ENCODE measurements at regions not wholly inside any gene's neighbourhood (a gene's known extent, or its start where the extent isn't known, plus 50 kb on each side); places are given as distances from the start of the nearest gene placed in this dataset.

GRCh38 chr11:127622686-127623085, 622.1 kb upstream of the KIRREL3 start:
- no peak for DNase-seq

- DNase-seq: no peak
Measured at GRCh38 chr11:127620671-127621070, 620.1 kb upstream of the KIRREL3 start.

GRCh38 chr11:127619946-127620345, 619.4 kb upstream of the KIRREL3 start:
- DNase-seq: no peak

- DNase-seq: no peak
Measured at GRCh38 chr11:127618721-127619120, 618.2 kb upstream of the KIRREL3 start.

- no peak for DNase-seq
Measured at GRCh38 chr11:127616158-127616557, 615.6 kb upstream of the KIRREL3 start.

GRCh38 chr11:127612607-127613006, 612.0 kb upstream of the KIRREL3 start:
- no peak for DNase-seq

GRCh38 chr11:127609025-127609773, 608.6 kb upstream of the KIRREL3 start:
- no peak for DNase-seq

- DNase-seq: no peak
Measured at GRCh38 chr11:127607487-127608085, 607.0 kb upstream of the KIRREL3 start.

GRCh38 chr11:127601578-127601977, 601.0 kb upstream of the KIRREL3 start:
- no peak for DNase-seq

- no peak for DNase-seq
Measured at GRCh38 chr11:127600674-127601073, 600.1 kb upstream of the KIRREL3 start.

- no peak for DNase-seq
Measured at GRCh38 chr11:127598476-127598875, 597.9 kb upstream of the KIRREL3 start.

GRCh38 chr11:127596433-127596832, 595.9 kb upstream of the KIRREL3 start:
- no peak for DNase-seq

GRCh38 chr11:127592371-127592770, 591.8 kb upstream of the KIRREL3 start:
- no peak for DNase-seq

GRCh38 chr11:127590314-127590713, 589.7 kb upstream of the KIRREL3 start:
- DNase-seq: no peak

GRCh38 chr11:127588431-127588830, 587.9 kb upstream of the KIRREL3 start:
- DNase-seq: no peak

GRCh38 chr11:127587511-127587910, 586.9 kb upstream of the KIRREL3 start:
- DNase-seq: no peak

GRCh38 chr11:127576210-127576609, 575.6 kb upstream of the KIRREL3 start:
- no peak for DNase-seq

GRCh38 chr11:127574478-127574877, 573.9 kb upstream of the KIRREL3 start:
- DNase-seq: no peak

GRCh38 chr11:127568891-127569290, 568.3 kb upstream of the KIRREL3 start:
- DNase-seq: no peak

GRCh38 chr11:127567237-127567932, 566.8 kb upstream of the KIRREL3 start:
- DNase-seq: no peak

GRCh38 chr11:127564810-127565209, 564.2 kb upstream of the KIRREL3 start:
- DNase-seq: no peak

- no peak for DNase-seq
Measured at GRCh38 chr11:127559978-127560377, 559.4 kb upstream of the KIRREL3 start.

- no peak for DNase-seq
Measured at GRCh38 chr11:127552446-127552845, 551.9 kb upstream of the KIRREL3 start.

- no peak for DNase-seq
Measured at GRCh38 chr11:127531167-127531566, 530.6 kb upstream of the KIRREL3 start.
